DND-41 (cell line): ENCODE measurements at regions not wholly inside any gene's neighbourhood (a gene's known extent, or its start where the extent isn't known, plus 50 kb on each side); places are given as distances from the start of the nearest gene placed in this dataset.

Source experiments
- ATAC-seq: fragments of 200-7000 bp; cut with Tn5 transposase; 3 replicates; pipeline ENCODE4 v1.9.1; 2021; ENCODE audit warnings: low read depth; ENCODE audit not compliant: insufficient read depth
- DNase-seq: peaks from one replicate; pipeline ENCODE4 v3.0.0-alpha.2; 2020
- H2AFZ ChIP-seq: 2 replicates; pipeline ENCODE4 v1.6.0; 2012; ENCODE audit warnings: low read depth, low read length
- H3K27ac ChIP-seq: 2 replicates; pipeline ENCODE4 v1.5.1; 2012; ENCODE audit warnings: low read length, inconsistent platforms
- H3K27me3 ChIP-seq: fragments of 200-600 bp; sonication (generic); 2 replicates; pipeline ENCODE4 v1.6.0; 2012; ENCODE audit warnings: low read length, mild to moderate bottlenecking, inconsistent platforms; ENCODE audit not compliant: insufficient read depth, poor library complexity
- H3K36me3 ChIP-seq: 2 replicates; pipeline ENCODE4 v1.5.1; 2012; ENCODE audit warnings: low read length, inconsistent platforms; ENCODE audit not compliant: insufficient read depth
- H3K4me1 ChIP-seq: 2 replicates; pipeline ENCODE4 v1.5.1; 2012; ENCODE audit warnings: mild to moderate bottlenecking, low read length; ENCODE audit not compliant: insufficient read depth
- H3K4me2 ChIP-seq: 2 replicates; pipeline ENCODE4 v1.6.0; 2012; ENCODE audit warnings: mild to moderate bottlenecking, moderate library complexity, low read length, inconsistent platforms; ENCODE audit not compliant: insufficient read depth
- H3K4me3 ChIP-seq, 2 experiments: fragments of 200-600 bp in 1 of 2; shearing (Covaris generic) in 1 of 2; 2 replicates each; pipeline ENCODE4 v1.5.1; 2012 to 2016; ENCODE audit warnings: inconsistent platforms in 2 of 2, low read length in 2 of 2, mild to moderate bottlenecking in 2 of 2, low read depth in 1 of 2, moderate library complexity in 1 of 2
- H3K79me2 ChIP-seq: 2 replicates; pipeline ENCODE4 v1.6.0; 2012; ENCODE audit warnings: low read length, inconsistent platforms; ENCODE audit not compliant: insufficient read depth
- H3K9ac ChIP-seq: 2 replicates; pipeline ENCODE4 v1.6.0; 2012; ENCODE audit warnings: low read depth, mild to moderate bottlenecking, inconsistent platforms, low read length, moderate library complexity
- H3K9me3 ChIP-seq: 2 replicates; pipeline ENCODE4 v1.5.1; 2012; ENCODE audit warnings: low read length, moderate library complexity, mild to moderate bottlenecking, inconsistent platforms; ENCODE audit not compliant: insufficient read depth, severe bottlenecking
- H4K20me1 ChIP-seq: 2 replicates; pipeline ENCODE4 v1.6.0; 2012; ENCODE audit warnings: low read length; ENCODE audit not compliant: insufficient read depth
- CTCF ChIP-seq: IDR thresholded peaks from 2 replicates; pipeline ENCODE4 v1.5.1; 2012; ENCODE audit warnings: borderline replicate concordance, low read length, moderate library complexity, mild to moderate bottlenecking; ENCODE audit not compliant: poor library complexity, severe bottlenecking; ENCODE audit errors: extremely low read depth
- EZH2 ChIP-seq: IDR thresholded peaks from 3 replicates; pipeline ENCODE4 v1.6.1; 2012; ENCODE audit warnings: borderline replicate concordance, low read depth, mild to moderate bottlenecking, moderate library complexity, low read length, inconsistent platforms; ENCODE audit not compliant: severe bottlenecking

DNA sequence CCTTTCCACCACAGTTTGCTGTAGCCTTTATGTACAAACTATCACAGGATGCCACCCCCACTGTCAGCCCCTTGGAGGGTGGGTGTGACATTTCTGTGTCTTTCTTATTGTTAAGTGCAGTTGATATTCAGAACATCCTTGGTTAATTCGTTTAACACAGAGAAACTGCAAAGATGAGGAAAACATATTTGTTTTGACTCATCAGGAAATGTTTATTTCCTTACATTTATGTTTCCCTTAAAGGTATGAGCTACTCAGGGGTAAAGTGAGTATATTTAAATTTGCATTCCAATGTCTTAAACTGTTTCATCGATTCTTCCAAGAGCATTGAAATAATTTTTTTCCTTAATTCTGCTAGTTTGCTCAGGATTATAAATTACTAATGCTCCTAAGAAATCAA is 243.4 kb downstream of the RDH14 start:
- Histone ChIP-seq H3K9ac (no peak overlapping the region), H3K4me2 (no peak overlapping the region), H2AFZ (no peak overlapping the region), H3K4me3 (no peak overlapping the region), H3K9me3 (no peaks in the 10 kb centered on the region), H3K4me1 (no peaks in the 10 kb centered on the region; the same call in 1 of the 2 replicates), H3K27ac (no peak overlapping the region), H3K27me3 (peaks cover 8% of the 10 kb centered on the region), H3K79me2 (no peaks in the 10 kb centered on the region), H3K36me3 (no peaks in the 10 kb centered on the region), H4K20me1 (no peaks in the 10 kb centered on the region)
- DNase-seq (no peak), ATAC-seq (no peak)
- no peak for TF ChIP-seq CTCF
- no peak for TF ChIP-seq EZH2

- Histone ChIP-seq H3K4me1 (no peaks in the 10 kb centered on the region; the same call in 1 of the 2 replicates), H3K9me3 (no peaks in the 10 kb centered on the region), H3K36me3 (no peaks in the 10 kb centered on the region), H3K4me3 (no peak overlapping the region), H3K9ac (no peak overlapping the region), H3K27ac (no peak overlapping the region), H3K4me2 (no peak overlapping the region), H2AFZ (no peak overlapping the region), H3K27me3 (peaks cover 8% of the 10 kb centered on the region), H4K20me1 (no peaks in the 10 kb centered on the region), H3K79me2 (no peaks in the 10 kb centered on the region)
- ATAC-seq = no peak
- TF ChIP-seq EZH2 (no peak), CTCF (no peak)
- DNase-seq = no peak
Observed at GRCh38 chr2:18312818-18313217, 247.6 kb downstream of the RDH14 start.

DNA sequence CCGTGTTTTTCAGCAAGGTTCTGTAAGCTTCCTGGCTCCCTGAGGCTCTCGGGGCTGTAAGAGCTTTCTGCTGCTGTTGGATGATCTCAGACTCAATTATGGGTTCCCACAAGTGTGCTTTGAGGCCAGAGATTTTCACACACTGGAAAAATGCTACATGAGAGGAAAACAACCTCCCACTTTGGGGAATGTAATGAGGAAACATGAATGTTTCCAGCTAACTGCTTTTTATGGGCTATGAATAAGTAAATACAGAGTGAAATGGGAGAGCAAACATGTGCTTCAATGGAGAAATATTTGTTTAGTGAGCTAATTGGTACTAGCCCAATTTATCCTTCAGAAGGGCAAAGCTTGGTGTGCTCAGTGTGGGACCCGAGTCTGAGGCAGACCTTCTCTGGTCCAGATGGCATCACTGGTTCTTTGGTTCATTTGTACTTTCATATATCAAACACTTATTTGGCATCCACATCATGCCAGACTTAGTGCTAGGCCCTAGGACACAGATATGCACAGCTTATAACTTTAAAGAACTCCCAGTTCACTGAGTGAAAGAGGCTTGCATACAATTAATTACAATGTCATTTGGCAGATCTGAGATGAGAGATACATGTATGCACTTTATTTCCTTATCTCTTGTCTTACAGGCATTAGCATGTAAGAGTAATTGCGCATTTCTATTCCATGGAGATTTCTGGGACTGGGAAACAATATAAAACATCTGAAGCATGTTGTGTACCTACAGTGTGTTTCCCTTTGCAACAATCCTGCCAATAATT is 248.8 kb downstream of the RDH14 start:
- no peak overlapping the region for H3K27ac ChIP-seq
- TF ChIP-seq CTCF (no peak), EZH2 (no peak)
- DNase-seq = no peak

More for the DNA sequence above, 248.8 kb downstream of the RDH14 start:
- ATAC-seq = no peak
- no peak overlapping the region for H3K4me2 ChIP-seq
- no peak overlapping the region for H3K9ac ChIP-seq
- H4K20me1 ChIP-seq = no peaks in the 10 kb centered on the region
- H3K4me3 ChIP-seq = no peak overlapping the region
- H3K4me1 ChIP-seq = no peaks in the 10 kb centered on the region; the same call in 1 of the 2 replicates
- H2AFZ ChIP-seq = no peak overlapping the region
- H3K27me3 ChIP-seq = peaks cover 8% of the 10 kb centered on the region
- H3K79me2 ChIP-seq = no peaks in the 10 kb centered on the region
- no peaks in the 10 kb centered on the region for H3K36me3 ChIP-seq
- no peaks in the 10 kb centered on the region for H3K9me3 ChIP-seq
